GM19023 (cell line): ENCODE measurements at regions not wholly inside any gene's neighbourhood (a gene's known extent, or its start where the extent isn't known, plus 50 kb on each side); places are given as distances from the start of the nearest gene placed in this dataset.
"Not testable (repeated sequence)": the region's sequence is repeated elsewhere in the genome, so short reads cannot be mapped to it uniquely, and the experiment has no call there.

Experiments
- ATAC-seq: cut with Tn5 transposase; IDR thresholded peaks from one replicate; pipeline ENCODE4 v1.9.1; 2021; ENCODE audit warnings: mild to moderate bottlenecking, moderate library complexity; ENCODE audit not compliant: unreplicated experiment

DNA sequence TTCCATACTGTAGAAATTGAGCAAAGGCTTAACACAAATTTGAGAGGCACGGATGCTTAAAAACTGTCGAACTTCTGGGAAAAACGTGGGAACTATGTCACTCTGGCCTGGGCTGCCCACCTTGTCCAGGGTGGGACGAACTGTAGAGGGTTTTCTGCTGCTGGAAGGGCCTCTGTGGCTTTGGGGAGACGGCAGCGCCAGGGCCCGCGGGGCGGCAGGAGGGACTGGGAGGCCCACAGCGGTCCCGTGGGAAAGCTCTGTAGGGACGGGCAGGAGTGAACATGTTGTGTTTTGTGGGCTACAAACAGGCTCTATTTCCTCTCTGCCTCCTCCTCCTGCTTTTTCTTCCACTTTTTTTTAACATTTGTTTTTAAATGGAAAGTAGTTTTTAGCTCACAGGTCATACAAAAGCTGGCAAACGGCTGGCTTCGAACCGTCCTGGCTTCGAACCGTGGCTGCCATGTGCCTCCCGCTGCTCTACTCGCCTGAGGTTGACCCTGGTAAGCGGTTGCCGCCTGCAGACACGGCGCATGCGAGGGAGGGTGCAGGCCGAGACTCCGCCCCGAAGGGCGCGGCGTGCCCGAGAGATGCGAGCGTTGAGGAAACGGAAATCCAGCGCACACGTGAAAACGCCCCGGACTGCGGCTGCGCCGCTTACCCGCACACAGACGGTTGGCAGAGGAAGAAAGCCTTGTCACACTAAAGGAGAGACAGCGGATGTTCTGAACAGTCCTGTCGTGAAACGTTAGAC, 382.3 kb upstream of the ZFP42 start:
- no peak for ATAC-seq

DNA sequence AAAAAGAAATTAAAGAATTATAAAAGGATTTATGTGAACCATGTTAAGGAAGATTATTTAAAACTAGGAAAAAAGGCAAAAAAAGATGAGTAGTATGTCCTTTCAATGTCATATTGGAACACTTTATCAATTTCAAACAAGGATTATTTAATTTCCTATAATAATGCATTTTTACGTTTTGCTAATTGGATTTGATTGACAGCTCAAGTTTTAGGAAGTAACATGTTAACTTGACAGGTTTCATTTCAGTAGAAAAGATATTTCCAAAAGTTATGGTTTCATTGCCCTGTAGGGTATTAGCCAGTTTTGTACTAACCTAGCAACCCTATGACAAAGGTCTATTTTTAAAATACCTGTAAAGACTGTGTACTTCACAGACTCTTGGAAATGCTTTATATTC, 379.6 kb upstream of the ZFP42 start:
- no peak for ATAC-seq

DNA sequence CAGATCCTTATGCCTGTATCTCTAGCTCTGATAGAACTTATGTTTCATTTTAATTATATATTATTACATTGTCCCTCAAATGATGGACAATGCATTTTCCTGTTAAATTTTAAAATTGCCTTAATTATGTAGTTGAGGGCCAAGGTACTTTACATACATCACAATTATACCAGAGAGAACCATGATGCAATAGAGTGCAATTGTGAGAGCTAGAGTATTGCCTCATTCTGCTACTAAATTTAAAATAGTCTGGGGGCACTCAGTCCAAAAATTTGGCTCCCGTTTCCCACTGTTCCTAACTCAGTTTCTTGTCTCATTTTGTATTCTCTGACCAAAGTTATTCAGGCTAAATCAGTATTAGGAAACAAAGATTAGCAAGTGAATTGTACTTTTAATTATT, 378.5 kb upstream of the ZFP42 start:
- no peak for ATAC-seq

DNA sequence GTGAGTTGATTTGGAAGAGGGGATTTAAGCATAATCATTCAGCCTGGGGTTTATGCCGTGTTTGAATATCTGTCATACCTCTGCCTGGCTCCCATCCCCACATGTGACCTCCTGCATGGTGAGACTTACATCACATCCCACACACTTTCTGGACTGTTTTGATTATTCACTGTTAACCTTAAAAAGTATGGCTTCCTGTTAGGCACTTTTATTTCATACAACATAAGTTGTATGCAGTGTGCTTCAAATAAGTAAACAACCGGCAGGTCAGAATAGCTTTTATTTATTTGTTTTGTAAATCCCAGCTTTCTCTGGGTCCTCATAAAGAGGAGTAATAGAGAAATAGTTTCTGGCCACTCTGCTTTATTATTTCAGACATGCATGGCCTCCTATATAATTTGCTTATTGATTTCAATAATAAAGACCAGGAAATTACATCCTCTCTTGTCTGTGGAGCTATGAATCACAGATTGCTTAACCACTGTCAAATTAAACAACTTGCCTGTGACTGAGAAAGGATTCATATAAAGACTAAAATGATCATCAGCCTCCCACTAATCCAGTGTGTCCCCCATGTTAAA, 376.8 kb upstream of the ZFP42 start:
- no peak for ATAC-seq

DNA sequence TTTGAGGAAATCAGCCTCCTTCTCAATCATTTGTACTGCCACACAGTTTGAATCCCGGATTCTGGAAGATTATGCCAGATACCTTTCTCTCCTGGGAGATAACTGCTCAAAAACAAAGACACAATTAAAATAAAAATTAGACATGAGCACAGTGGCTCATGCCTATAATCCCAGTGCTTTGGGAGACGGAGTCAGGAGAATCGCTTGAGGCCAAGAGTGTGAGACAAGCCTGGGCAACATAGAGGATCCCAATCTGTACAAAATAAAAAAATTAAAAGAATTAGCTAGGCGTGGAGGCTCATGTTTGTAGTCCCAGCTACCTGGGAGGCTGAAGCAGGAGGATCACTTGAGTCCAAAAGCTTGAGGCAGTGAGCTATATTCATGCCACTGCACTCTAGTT, 376.3 kb upstream of the ZFP42 start:
- ATAC-seq = no peak

DNA sequence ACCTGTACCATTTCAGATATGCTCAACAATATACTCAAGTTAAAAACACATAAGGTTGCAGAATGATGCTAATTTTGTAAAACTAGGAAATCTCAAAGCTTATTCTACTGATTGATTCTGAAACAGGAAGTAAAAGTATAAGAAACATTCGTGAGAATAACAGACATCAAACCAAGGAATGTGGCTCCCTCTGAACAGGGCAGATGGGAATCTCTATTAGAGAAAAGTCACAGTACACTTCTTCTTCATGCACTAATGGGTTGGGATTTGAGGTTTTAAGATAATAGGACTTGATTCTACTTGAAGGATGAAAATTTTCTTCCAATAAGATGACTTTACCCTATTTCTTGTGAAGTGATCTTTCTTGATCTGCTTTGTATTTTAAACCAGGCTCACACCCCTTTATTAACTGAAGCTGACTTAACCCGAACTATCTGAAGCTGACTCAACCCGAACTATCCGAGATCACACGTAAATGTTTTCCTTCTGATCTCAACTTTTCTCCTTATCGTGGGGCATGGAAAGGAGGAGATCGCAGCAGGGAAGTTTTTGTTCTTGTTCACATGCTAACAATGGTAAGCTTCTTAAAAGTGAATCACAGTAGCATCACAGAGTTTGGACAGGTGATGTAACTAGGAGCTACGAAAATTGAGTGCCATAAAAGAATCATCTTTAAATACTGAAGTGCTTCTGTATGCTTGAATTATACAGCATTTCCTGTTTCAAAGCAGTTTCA, 363.1 kb upstream of the ZFP42 start:
- no peak for ATAC-seq

DNA sequence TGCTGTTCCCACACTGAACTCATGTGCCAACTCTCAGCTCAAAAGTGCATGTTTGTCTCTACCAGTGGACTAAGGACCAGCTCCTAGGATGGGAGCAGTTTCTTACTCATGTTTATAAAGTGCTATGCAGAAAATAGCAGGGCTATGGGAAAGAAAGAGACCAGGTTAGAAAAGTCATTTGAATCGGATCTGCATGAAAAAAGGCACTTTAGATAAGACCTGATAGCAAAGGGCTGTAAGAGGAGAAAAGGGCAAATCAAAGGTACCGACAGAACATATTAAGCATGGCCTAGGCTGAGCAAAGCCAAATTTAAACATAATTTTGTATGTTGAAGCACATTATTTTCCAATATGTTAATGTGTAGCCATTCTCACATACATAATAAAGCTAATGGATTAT, 362.3 kb upstream of the ZFP42 start:
- no peak for ATAC-seq

DNA sequence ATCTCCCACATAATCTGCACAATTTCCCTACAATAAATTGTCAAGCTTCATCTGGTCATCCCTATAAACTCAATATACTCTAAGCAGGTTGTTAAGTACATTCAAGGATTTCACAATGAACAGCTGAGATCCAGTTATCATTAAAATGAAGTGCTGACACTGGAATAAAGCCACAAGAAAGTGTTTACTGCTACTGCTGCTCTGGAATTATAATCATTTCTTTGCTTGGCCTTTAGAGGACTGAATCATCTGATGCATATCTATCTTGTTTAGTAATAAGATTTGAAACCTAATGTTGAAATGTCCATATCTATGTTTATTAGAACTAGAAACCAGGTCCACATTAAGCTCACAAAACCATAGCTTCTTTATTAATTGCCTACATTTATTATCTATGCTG, 338.6 kb upstream of the ZFP42 start:
- no peak for ATAC-seq

DNA sequence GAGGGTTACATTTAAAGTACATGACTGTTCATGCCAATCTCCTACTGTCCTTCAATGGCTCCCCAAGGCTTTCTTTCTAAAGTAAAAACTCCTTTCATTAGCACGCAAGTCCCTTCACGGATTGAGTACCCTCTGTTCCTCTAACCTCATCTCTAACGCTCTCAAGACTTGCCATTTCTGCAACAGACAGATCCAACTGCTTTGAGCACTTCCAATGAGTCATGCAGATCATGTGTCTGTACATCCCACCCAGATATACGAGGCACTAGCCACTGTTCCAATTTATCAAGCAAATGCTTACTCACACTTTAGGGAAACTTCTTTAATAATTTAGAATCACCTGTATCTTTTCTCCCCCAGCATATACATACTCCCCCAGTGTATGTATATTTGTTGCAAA, 332.5 kb upstream of the ZFP42 start:
- no peak for ATAC-seq

DNA sequence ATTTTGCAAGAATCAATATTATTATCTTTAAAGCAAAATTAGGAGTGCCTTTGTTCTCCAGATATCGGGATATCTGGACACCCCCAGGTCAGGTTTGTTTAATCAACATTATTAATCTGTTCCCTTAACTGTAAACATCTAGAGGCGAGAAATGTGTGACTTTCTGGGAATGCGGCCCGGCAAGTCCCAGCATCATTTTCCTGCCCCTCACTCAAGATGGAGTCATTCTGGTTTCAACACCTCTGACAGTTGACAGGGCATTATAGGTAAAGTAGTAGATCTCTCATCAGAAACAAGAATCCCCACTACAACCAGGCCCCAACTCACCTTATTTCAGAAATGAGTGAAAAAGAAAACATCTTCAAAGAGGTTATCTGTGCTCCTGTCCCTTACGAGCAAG, 331.6 kb upstream of the ZFP42 start:
- ATAC-seq = no peak

DNA sequence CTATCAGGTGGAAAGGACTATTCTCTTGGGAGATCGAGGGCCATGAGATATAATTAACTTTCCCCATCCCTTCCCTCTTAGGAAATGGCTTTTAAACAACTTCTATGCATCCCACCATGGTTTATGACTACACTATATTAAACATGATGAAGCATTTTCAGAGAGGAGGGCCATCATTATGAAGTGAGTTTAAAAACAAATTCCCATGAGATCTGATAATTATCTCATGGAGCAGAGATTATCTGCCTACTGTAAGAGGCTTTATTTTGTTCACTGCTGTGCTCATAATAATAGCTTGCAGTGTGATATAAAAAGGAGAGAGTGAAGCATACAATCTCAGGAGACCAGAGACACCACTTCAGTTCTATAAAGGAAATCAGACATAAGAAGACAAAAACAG, 330.5 kb upstream of the ZFP42 start:
- ATAC-seq = no peak

DNA sequence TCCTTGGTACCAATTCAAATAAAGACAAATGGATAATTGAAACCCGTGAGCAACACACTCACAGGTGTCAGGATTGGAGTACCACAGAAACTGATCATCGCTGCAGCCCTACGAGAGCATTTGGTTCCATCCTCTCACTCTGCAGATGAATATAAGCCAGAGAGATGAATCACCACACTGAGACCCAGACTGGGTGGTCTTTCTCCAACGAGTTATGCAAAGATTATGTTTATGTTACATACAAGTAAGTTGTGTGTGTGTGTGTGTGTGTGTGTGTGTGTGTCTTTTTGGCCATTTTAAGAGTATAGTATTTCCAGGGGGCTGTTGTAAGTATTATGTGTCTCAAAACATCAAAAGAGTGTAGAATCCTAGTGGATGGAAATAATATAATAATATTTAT, 329.5 kb upstream of the ZFP42 start:
- no peak for ATAC-seq

DNA sequence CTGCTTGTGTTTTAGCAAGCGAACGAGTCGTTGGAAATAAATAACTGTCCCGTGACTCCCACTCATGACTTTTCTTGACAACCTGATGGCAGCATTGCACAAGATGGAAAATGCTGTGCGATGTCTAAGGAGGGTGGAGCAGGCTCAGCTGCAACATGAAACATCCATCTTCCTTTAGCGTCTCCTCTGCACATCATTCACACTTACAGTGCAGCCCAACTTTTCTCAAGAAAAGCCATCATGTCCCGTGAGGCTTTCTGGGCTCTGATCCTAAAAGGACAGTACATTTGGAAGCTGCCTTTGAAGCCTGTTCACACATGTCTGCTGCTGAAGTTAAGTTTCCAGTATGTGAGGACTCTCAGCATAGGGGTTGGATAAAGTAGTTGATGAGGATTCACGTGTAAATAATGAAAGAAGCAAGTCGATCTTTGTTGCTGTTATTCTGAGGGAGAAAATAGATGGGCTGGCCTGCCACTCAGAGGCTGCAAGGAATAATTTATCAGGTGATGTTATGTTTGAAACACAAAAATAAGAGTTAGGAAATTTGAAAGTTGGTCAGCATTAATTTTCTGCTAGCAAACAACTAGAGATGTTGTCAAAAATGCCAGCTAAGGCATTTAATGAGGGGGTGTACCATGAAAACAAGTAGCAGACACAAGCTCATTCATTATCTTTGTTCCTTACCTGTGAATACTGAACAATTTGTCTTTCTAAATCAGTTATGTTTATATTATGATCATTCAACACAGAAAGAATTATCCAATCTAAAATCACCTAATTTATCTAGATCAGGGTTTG, 328.7 kb upstream of the ZFP42 start:
- ATAC-seq = no peak

DNA sequence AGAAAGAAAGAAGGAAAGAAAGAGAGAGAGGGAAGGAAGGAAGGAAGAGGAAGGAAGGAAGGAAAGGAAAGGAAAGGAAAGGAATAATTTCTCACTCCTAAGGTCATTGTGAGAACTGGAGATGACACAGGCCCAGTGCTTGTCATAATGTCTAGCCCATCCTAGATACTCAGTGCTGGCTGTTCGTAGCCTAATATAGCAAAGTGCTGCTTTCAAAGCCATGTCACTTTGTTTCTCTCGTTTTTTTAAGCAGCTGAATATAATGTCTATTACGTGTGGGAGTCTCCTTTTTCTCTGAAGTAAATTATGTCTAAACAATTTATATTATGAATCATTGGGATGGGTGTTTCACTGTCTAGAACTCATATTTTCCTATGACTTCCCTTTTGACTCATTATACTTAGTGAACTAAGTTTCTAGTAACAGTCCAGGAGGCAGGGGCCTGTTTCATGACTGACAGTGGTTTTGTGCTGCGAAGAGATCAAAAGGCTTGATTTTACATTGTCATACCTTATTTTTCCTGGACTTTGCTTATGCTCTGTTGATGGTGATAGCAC, 327.0 kb upstream of the ZFP42 start:
- no peak for ATAC-seq

DNA sequence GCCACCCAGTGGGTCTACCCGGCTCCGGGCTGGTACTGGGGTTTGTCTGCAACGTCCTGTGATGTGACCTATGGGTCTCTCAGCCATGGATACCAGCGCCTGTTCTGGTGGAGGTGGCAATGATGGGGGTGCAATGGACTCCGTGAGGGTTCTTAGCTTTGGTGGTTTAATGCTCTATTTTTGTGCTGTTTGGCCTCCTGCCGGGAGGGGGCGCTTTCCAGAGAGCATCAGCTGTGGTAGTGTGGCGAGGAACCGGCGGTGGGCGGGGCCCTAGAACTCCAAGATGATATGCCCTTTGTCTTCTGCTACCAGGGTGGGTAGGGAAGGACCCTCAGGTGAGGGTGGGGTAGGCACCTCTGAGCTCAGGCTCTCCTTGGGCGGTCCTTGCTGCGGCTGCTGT, 324.1 kb upstream of the ZFP42 start:
- not testable (repeated sequence) for ATAC-seq

DNA sequence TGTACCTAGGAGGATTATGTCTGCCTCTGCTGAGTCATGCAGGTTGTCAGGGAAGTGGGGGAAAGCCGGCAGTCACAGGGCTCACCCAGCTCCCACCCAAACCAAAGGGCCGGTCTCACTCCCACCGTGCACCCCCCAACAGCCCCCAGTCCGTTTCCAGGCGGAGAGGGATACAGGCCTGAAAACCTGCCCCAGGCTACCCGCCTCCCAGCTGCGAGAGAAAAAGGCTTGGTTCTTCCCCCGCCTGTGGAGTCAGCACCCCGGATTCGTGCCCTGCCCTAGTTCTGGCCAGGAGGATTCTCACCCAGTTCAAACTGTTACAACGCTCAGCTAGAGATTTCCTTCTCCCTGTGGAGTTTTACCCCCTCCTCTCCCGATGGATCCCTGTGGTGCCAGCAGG, 323.6 kb upstream of the ZFP42 start:
- ATAC-seq = not testable (repeated sequence)

DNA sequence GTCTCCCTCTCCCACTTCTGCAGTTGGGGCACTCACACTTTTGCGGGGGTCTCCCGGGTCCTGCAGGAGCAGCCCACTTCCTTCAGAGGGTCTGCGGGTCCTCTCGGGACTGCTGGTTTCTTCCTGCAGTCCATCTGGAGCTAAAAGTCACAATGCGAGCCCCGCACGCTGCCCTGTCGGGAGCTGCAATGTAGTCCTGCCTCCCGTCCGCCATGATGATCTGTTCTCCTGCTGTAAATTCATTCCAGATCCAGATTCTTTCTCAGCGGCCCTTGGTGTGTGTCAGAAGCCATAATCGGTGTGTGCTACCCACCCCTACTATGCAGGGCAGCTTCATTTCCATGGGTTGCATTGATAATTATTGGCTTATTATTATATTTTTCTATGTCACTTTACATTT, 323.0 kb upstream of the ZFP42 start:
- not testable (repeated sequence) for ATAC-seq

DNA sequence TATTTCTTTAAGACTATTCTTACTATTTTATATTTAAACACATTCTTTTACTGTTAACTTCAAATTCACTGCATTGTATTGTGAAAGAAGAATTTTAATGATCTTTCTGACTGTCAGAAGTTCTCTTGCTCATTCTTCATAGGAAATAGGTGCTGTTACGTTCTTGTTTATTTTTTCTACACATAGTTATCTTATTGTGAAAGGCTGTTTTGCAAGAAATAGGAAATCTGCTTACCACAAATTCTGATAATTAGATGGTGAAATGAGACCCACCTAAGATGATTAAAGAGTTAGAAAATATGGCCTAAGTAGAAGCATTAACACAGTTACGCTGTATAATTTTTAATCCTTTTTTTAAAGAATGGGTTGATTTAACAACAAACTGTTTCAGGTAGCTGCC, 316.1 kb upstream of the ZFP42 start:
- no peak for ATAC-seq

DNA sequence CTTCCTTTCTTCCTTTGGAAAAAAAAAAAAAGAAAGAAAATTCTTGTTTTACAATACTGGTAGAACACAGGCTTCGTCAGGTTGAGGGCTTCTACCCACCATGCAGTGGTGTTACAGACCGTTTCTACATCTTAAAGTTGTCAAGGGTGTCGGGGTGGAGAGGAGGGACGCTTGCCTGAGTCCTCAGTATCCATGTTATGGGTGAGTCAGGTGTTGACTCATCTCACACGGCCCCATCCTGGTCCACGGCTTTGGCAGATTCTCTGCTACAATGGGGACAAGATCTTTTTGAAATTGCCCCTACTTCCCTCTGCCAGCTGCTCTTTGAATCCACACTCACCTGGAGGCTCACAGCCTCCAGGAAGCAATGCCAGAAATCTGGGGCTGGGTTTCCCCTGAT, 310.3 kb upstream of the ZFP42 start:
- no peak for ATAC-seq

DNA sequence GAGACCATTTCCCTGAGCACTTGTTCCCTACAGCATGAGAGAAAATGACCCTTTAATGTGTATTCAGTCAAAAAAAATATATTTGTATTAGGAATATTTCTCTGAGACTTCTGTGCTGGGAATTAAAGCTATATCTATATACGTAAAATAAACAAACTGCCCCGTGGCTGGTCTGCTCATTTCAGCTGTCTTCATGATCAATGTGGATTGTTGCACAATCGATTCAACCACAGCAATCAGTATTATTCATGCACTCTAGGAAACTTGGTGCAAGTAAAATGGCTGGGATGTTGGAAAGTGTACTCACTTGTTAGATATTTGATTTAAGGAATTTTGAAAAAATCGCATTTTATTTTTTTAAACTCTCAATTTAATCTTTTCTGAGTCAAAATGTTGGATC, 307.9 kb upstream of the ZFP42 start:
- ATAC-seq = no peak

DNA sequence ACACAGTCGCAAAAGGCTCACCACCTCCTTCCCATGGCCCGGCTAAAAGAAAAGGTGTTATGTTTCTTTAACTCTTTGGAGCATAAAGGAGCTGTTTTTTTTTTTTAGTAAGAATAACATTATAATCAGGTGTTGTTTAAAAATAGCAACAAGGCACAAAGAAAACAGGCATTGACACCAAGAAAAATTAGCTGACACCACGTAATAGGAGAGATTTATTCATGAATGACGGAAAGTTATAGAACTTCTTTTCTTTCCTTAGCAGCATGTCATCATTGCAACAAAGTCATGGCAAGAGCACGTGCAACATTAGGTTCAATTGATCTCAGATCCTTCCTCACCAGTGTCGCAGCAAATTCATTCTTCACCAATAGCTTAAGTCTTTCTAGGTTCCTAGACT, 302.9 kb upstream of the ZFP42 start:
- ATAC-seq = no peak
